K562 (cell line): ENCODE measurements at regions not wholly inside any gene's neighbourhood (a gene's known extent, or its start where the extent isn't known, plus 50 kb on each side); places are given as distances from the start of the nearest gene placed in this dataset.

Experiments
- ATF3 ChIP-seq, 2 experiments: fragments of 450-650 bp in 1 of 2; sonication (generic) in 1 of 2; formaldehyde crosslinking in 1 of 2; IDR thresholded peaks in 1 of 2; conservative IDR thresholded peaks in 1 of 2; 2 replicates each; pipeline versions ENCODE4 v1.6.1 to v1.8.1; 2016 to 2023; ENCODE audit warnings: mild to moderate bottlenecking in 2 of 2, moderate library complexity in 2 of 2, inconsistent platforms in 1 of 2, missing genetic modification reagents in 1 of 2
- CBX5 ChIP-seq: IDR thresholded peaks from 2 replicates; pipeline ENCODE4 v1.6.1; 2014; ENCODE audit warnings: low read depth, borderline replicate concordance
- CREM ChIP-seq: IDR thresholded peaks from 2 replicates; pipeline ENCODE4 v1.6.1; 2014; ENCODE audit warnings: antibody characterized with exemption, low read depth
- CTCF ChIP-seq, 3 experiments: IDR thresholded peaks in 2 of 3; conservative IDR thresholded peaks in 1 of 3; 2 replicates each; pipeline ENCODE4 v1.5.1; 2011 to 2012; ENCODE audit warnings: low read length in 3 of 3, mild to moderate bottlenecking in 3 of 3, control low read depth in 2 of 3, improper control_type of control experiment in 1 of 3, inconsistent platforms in 1 of 3, low read depth in 1 of 3, mixed read lengths in 1 of 3, moderate library complexity in 1 of 3; ENCODE audit not compliant: insufficient read depth in 2 of 3
- ETS1 ChIP-seq: conservative IDR thresholded peaks from 2 replicates; pipeline ENCODE4 v1.6.1; 2011; ENCODE audit warnings: low read depth, mild to moderate bottlenecking, low read length; ENCODE audit not compliant: control insufficient read depth
- FOXP1 ChIP-seq: sonication (generic); formaldehyde crosslinking; IDR thresholded peaks from 2 replicates; pipeline ENCODE4 v1.8.0; 2022; ENCODE audit warnings: mild to moderate bottlenecking, missing genetic modification reagents
- LEF1 ChIP-seq: fragments of 450-650 bp; IDR thresholded peaks from 2 replicates; pipeline ENCODE4 v1.6.1; 2016; ENCODE audit warnings: mild to moderate bottlenecking
- POLR2A ChIP-seq: fragments of 450-650 bp; conservative IDR thresholded peaks from 2 replicates; pipeline ENCODE4 v1.6.1; 2016
- SIN3A ChIP-seq, 2 experiments: fragments of 150-350 bp in 1 of 2; IDR thresholded peaks; 2 replicates each; pipeline ENCODE4 v1.6.1; 2011 to 2016; ENCODE audit warnings: borderline replicate concordance in 2 of 2, low read depth in 2 of 2, low read length in 2 of 2, mild to moderate bottlenecking in 2 of 2, moderate library complexity in 2 of 2; ENCODE audit not compliant: control insufficient read depth in 1 of 2
- SOX6 ChIP-seq: fragments of 450-650 bp; IDR thresholded peaks from 2 replicates; pipeline ENCODE4 v1.6.1; 2014; ENCODE audit warnings: mild to moderate bottlenecking
- ZNF561 ChIP-seq: fragments of 450-650 bp; formaldehyde crosslinking; conservative IDR thresholded peaks from 2 replicates; pipeline ENCODE4 v1.4.0; 2020; ENCODE audit warnings: mild to moderate bottlenecking, moderate library complexity
- ZSCAN29 ChIP-seq: fragments of 450-650 bp; IDR thresholded peaks from 2 replicates; pipeline ENCODE4 v1.6.1; 2017

- TF ChIP-seq CTCF (IDR thresholded peaks at IDR 0.05 in 2 of 3, conservative IDR thresholded peaks at IDR 0.05 in 1 of 3; ENCODE audit: insufficient read depth in 2 of 3, low read depth in 1 of 3, low read length in 3 of 3) (no peak), FOXP1 (CRISPR knock-in tag) (no peak), ETS1 (no peak), SOX6 (no peak), ZNF561 (CRISPR knock-in tag) (no peak), POLR2A (no peak), ZSCAN29 (no peak), CREM (no peak), SIN3A (IDR thresholded peaks at IDR 0.05; ENCODE audit: borderline replicate concordance in 2 of 2, control insufficient read depth in 1 of 2, low read depth in 2 of 2, low read length in 2 of 2) (no peak), CBX5 (no peak), ATF3 (IDR thresholded peaks at IDR 0.05) (no peak), ATF3 (CRISPR knock-in tag; conservative IDR thresholded peaks at IDR 0.05) (no peak), LEF1 (no peak)
Measured at GRCh38 chr9:107991581-107991980, 502.0 kb upstream of the KLF4 start.
